T-helper 2 cell treated with Interferon-gamma antibody and Interleukin-4, amounts not matched to agents 100 ng/mL and 5 ng/mL, for 36 hours (primary cell): ENCODE measurements at regions not wholly inside any gene's neighbourhood (a gene's known extent, or its start where the extent isn't known, plus 50 kb on each side); places are given as distances from the start of the nearest gene placed in this dataset.

ENCODE experiments used
- intact Hi-C: fragments of 100-400 bp; cut with micrococcal nuclease; formaldehyde crosslinking; loops from one replicate; pipeline ENCODE4 v1.15.1; 2023

- intact Hi-C loops: no loop called here
These were observed 592.2 kb downstream of the ANXA1 start for GRCh38 chr9:73743826-73744225.

GRCh38 chr9:73745598-73745997, 593.9 kb downstream of the ANXA1 start:
- intact Hi-C loops: no loop called here

GRCh38 chr9:73753171-73753570, 601.5 kb downstream of the ANXA1 start:
- intact Hi-C loops: no loop called here

- intact Hi-C loops: no loop called here
These were observed 610.2 kb downstream of the ANXA1 start for GRCh38 chr9:73761905-73762304.

- intact Hi-C loops: no loop called here
These were observed 622.2 kb downstream of the ANXA1 start for GRCh38 chr9:73773896-73774295.

GRCh38 chr9:73775757-73776156, 624.1 kb downstream of the ANXA1 start:
- intact Hi-C loops: no loop called here

- intact Hi-C loops: no loop called here
These were observed 629.3 kb downstream of the ANXA1 start for GRCh38 chr9:73780916-73781315.

GRCh38 chr9:73782166-73782565, 630.5 kb downstream of the ANXA1 start:
- intact Hi-C loops: no loop called here

- intact Hi-C loops: no loop called here
These were observed 647.8 kb downstream of the ANXA1 start for GRCh38 chr9:73799446-73799845.

GRCh38 chr9:73805111-73805510, 653.4 kb downstream of the ANXA1 start:
- intact Hi-C loops: no loop called here

- intact Hi-C loops: no loop called here
These were observed 654.3 kb downstream of the ANXA1 start for GRCh38 chr9:73805853-73806458.

GRCh38 chr9:73806876-73807275, 655.2 kb downstream of the ANXA1 start:
- intact Hi-C loops: no loop called here

GRCh38 chr9:73807952-73808351, 656.3 kb downstream of the ANXA1 start:
- intact Hi-C loops: no loop called here

GRCh38 chr9:73810585-73811215, 659.0 kb downstream of the ANXA1 start:
- intact Hi-C loops: no loop called here

GRCh38 chr9:73813546-73813945, 661.9 kb downstream of the ANXA1 start:
- intact Hi-C loops: no loop called here

- intact Hi-C loops: no loop called here
These were observed 665.2 kb downstream of the ANXA1 start for GRCh38 chr9:73816905-73817304.

- intact Hi-C loops: no loop called here
These were observed 672.5 kb upstream of the RORB start for GRCh38 chr9:73824671-73825070.

GRCh38 chr9:73838871-73839270, 658.3 kb upstream of the RORB start:
- intact Hi-C loops: no loop called here

GRCh38 chr9:73839471-73839870, 657.7 kb upstream of the RORB start:
- intact Hi-C loops: no loop called here

- intact Hi-C loops: no loop called here
These were observed 656.1 kb upstream of the RORB start for GRCh38 chr9:73841018-73841417.

- intact Hi-C loops: no loop called here
These were observed 653.0 kb upstream of the RORB start for GRCh38 chr9:73844135-73844534.

GRCh38 chr9:73845539-73845938, 651.6 kb upstream of the RORB start:
- intact Hi-C loops: no loop called here

GRCh38 chr9:73845954-73846690, 651.0 kb upstream of the RORB start:
- intact Hi-C loops: no loop called here
